Neural progenitor cell (in vitro differentiated cells): ENCODE measurements at regions not wholly inside any gene's neighbourhood (a gene's known extent, or its start where the extent isn't known, plus 50 kb on each side); places are given as distances from the start of the nearest gene placed in this dataset.

ENCODE experiments used
- DNase-seq: peaks from one replicate; pipeline ENCODE4 v3.0.0-alpha.2; 2016; ENCODE audit warnings: low spot score
- H2AFZ ChIP-seq: fragments of 200-600 bp; sonication (generic); replicated peaks from 2 replicates; pipeline ENCODE4 v1.6.1; 2016; ENCODE audit warnings: antibody characterized with exemption
- H3F3A ChIP-seq: fragments of 200-600 bp; sonication (generic); 2 replicates; pipeline ENCODE4 v1.6.1; 2016; ENCODE audit warnings: antibody characterized with exemption, low read depth
- H3K27ac ChIP-seq: fragments of 200-600 bp; sonication (generic); 2 replicates; pipeline ENCODE4 v1.5.1; 2016; ENCODE audit warnings: mild to moderate bottlenecking
- H3K27me3 ChIP-seq: fragments of 200-600 bp; sonication (generic); 2 replicates; pipeline ENCODE4 v1.6.1; 2016; ENCODE audit warnings: mild to moderate bottlenecking, moderate library complexity
- H3K36me3 ChIP-seq: fragments of 200-600 bp; sonication (generic); 2 replicates; pipeline ENCODE4 v1.5.1; 2016
- H3K4me1 ChIP-seq: fragments of 200-600 bp; sonication (generic); 2 replicates; pipeline ENCODE4 v1.6.1; 2016; ENCODE audit warnings: mixed run types
- H3K4me2 ChIP-seq: fragments of 200-600 bp; sonication (generic); 2 replicates; pipeline ENCODE4 v1.6.1; 2016
- H3K4me3 ChIP-seq: fragments of 200-600 bp; sonication (generic); 2 replicates; pipeline ENCODE4 v1.5.1; 2016
- H3K79me2 ChIP-seq: fragments of 200-600 bp; sonication (generic); 2 replicates; pipeline ENCODE4 v1.6.1; 2016; ENCODE audit warnings: low read depth
- H3K9ac ChIP-seq: fragments of 200-600 bp; sonication (generic); 2 replicates; pipeline ENCODE4 v1.6.1; 2016
- H3K9me3 ChIP-seq: fragments of 200-600 bp; sonication (generic); 2 replicates; pipeline ENCODE4 v1.5.1; 2016; ENCODE audit warnings: low read depth
- H4K20me1 ChIP-seq: fragments of 200-600 bp; sonication (generic); 2 replicates; pipeline ENCODE4 v1.6.1; 2016; ENCODE audit warnings: low read depth
- H3K27ac Mint-ChIP-seq: 3 replicates; pipeline ENCODE4 v1.8.0; 2021; ENCODE audit warnings: mixed read lengths
- H3K27me3 Mint-ChIP-seq: 2 replicates; pipeline ENCODE4 v1.8.0; 2022; ENCODE audit warnings: low read depth, mild to moderate bottlenecking, inconsistent platforms, moderate library complexity, mixed read lengths; ENCODE audit not compliant: insufficient read depth
- H3K36me3 Mint-ChIP-seq: 3 replicates; pipeline ENCODE4 v1.8.0; 2021; ENCODE audit warnings: mixed read lengths
- H3K4me1 Mint-ChIP-seq: 3 replicates; pipeline ENCODE4 v1.8.0; 2021; ENCODE audit warnings: mixed read lengths
- H3K4me3 Mint-ChIP-seq: 3 replicates; pipeline ENCODE4 v1.8.0; 2021; ENCODE audit warnings: mild to moderate bottlenecking, moderate library complexity, mixed read lengths
- H3K9me3 Mint-ChIP-seq: 3 replicates; pipeline ENCODE4 v1.8.0; 2020; ENCODE audit warnings: mixed read lengths
- EZH2 ChIP-seq: fragments of 200-600 bp; sonication (generic); IDR thresholded peaks from 2 replicates; pipeline ENCODE4 v1.6.1; 2017; ENCODE audit warnings: antibody characterized with exemption, mild to moderate bottlenecking, moderate library complexity
- EZH2phosphoT487 ChIP-seq: fragments of 200-600 bp; sonication (generic); IDR thresholded peaks from 2 replicates; pipeline ENCODE4 v1.6.1; 2017; ENCODE audit warnings: antibody characterized with exemption
- TF ChIP-seq, protein P1 (sequence below): fragments of 200-600 bp; sonication (generic); IDR thresholded peaks from 2 replicates; pipeline ENCODE4 v1.5.1; 2017; ENCODE audit warnings: antibody characterized with exemption, mild to moderate bottlenecking

DNA sequence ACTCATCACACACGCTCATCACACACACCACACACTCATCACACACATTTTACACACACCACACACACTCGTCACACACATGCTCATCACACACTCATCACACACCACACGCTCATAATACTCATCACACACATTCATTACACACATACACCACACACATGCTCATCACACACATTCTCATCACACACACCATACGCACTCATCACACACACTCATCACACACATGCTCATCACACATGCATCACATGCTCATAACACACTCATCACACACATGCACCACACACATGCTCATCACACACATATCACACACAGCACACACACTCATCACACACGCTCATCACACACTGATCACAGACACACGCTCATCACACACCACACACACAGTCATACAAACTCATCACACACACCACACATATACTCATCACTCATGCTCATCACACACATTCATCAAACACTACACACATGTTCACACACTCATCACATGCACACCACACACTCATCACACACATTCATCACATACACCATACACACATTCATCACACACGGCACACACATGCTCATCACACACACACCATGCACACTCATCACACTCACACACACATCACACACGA, 247.1 kb upstream of the SGCG start:
- H3K9me3 Mint-ChIP-seq, result peaks cover 7% of the 10 kb centered on the region
- H2AFZ ChIP-seq, result no peak overlapping the region
- H3K36me3 Mint-ChIP-seq, result no peaks in the 10 kb centered on the region
- H3K9ac ChIP-seq, result no peak overlapping the region
- H3K4me3 ChIP-seq, result no peak overlapping the region
- H3K27ac ChIP-seq, result no peak overlapping the region
- no peaks in the 10 kb centered on the region for H4K20me1 ChIP-seq
- no peak for DNase-seq
- no peaks in the 10 kb centered on the region for H3K79me2 ChIP-seq
- H3K9me3 ChIP-seq, result no peaks in the 10 kb centered on the region
- no peak overlapping the region for H3K4me2 ChIP-seq
- no peaks in the 10 kb centered on the region for H3K27me3 Mint-ChIP-seq
- no peak for TF ChIP-seq EZH2phosphoT487
- TF ChIP-seq, protein P1, sequence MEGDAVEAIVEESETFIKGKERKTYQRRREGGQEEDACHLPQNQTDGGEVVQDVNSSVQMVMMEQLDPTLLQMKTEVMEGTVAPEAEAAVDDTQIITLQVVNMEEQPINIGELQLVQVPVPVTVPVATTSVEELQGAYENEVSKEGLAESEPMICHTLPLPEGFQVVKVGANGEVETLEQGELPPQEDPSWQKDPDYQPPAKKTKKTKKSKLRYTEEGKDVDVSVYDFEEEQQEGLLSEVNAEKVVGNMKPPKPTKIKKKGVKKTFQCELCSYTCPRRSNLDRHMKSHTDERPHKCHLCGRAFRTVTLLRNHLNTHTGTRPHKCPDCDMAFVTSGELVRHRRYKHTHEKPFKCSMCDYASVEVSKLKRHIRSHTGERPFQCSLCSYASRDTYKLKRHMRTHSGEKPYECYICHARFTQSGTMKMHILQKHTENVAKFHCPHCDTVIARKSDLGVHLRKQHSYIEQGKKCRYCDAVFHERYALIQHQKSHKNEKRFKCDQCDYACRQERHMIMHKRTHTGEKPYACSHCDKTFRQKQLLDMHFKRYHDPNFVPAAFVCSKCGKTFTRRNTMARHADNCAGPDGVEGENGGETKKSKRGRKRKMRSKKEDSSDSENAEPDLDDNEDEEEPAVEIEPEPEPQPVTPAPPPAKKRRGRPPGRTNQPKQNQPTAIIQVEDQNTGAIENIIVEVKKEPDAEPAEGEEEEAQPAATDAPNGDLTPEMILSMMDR, result no peak
- TF ChIP-seq EZH2, result no peak
- H3K36me3 ChIP-seq, result no peaks in the 10 kb centered on the region
- no peak overlapping the region for H3K27ac Mint-ChIP-seq
- no peaks in the 10 kb centered on the region for H3K4me1 ChIP-seq
- no peaks in the 10 kb centered on the region for H3F3A ChIP-seq
- H3K27me3 ChIP-seq, result no peaks in the 10 kb centered on the region
- no peak overlapping the region for H3K4me3 Mint-ChIP-seq
- H3K4me1 Mint-ChIP-seq, result no peaks in the 10 kb centered on the region

DNA sequence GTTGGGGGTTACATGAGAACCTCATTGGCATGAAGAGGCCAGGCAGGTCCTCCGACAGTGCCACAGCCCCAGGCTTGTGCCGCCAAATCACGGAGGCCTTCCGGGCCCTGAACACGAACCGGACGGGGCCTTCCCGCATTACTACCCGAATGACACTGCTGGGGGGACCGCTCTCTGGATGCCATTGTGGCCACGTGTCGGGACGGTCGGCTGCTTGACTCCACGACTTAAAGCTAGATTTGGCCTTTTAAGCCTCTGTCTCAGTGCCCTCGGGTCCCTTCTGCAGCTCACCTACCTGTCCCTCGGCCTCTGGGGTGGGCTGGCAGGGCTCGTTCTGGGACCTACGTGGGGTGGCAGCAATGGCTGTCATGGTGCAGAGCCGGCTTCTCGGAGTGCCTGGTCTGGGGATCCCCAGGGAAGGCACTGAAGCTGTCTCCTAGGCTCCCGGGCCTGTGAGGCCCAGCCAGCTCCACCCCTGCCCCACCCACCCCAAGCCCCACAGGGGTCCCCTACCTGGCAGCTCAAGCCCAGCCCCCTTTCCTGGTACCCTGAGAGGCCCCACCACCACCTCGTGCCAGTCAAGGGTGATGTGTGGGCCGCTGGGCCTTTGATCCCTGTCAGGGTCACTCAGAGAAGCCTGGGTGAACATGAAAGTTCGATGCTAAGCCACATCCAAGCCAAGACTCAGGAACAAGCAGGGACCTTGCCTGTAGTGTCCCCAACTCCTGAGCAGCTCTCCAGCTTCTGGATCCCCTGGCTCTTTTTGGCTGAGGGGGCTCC, 245.8 kb upstream of the SGCG start:
- peaks cover 10% of the 10 kb centered on the region for H3K9me3 Mint-ChIP-seq
- H3K27ac Mint-ChIP-seq, result no peak overlapping the region
- H3K4me2 ChIP-seq, result no peak overlapping the region
- H3K4me1 ChIP-seq, result no peaks in the 10 kb centered on the region
- H3K9ac ChIP-seq, result no peak overlapping the region
- no peaks in the 10 kb centered on the region for H3K4me1 Mint-ChIP-seq
- TF ChIP-seq, protein P1, result no peak
- TF ChIP-seq EZH2phosphoT487, result no peak
- no peak for TF ChIP-seq EZH2
- peaks cover 3% of the 10 kb centered on the region for H3K27me3 Mint-ChIP-seq
- H3K27ac ChIP-seq, result no peak overlapping the region
- no peak for DNase-seq
- no peaks in the 10 kb centered on the region for H3F3A ChIP-seq
- no peak overlapping the region for H3K4me3 ChIP-seq
- no peaks in the 10 kb centered on the region for H3K27me3 ChIP-seq
- H2AFZ ChIP-seq, result no peak overlapping the region
- H4K20me1 ChIP-seq, result no peaks in the 10 kb centered on the region
- H3K36me3 Mint-ChIP-seq, result no peaks in the 10 kb centered on the region
- H3K79me2 ChIP-seq, result no peaks in the 10 kb centered on the region
- H3K36me3 ChIP-seq, result no peaks in the 10 kb centered on the region
- no peaks in the 10 kb centered on the region for H3K9me3 ChIP-seq
- no peak overlapping the region for H3K4me3 Mint-ChIP-seq

DNA sequence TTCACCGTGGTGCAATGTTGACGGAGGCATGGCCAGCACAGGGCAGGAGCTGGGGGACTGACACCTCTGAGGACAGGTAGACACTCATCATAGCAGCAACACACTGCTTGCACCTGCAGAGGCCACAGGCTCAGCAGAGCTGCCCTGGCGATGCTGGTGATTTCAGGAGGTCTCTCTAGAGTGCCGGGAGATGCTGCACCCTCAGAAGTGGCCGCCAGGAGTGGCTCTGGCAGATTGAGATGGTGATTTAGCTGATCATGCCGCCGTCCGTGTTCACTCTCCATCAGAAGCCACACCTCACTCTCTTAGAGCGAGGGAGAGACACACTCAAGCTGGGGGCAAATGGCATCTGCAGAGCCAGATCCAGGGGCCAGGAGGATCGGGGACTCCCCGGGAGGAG, 244.6 kb upstream of the SGCG start:
- no peak overlapping the region for H3K27ac Mint-ChIP-seq
- H4K20me1 ChIP-seq, result no peaks in the 10 kb centered on the region
- H3K27me3 ChIP-seq, result no peaks in the 10 kb centered on the region
- TF ChIP-seq, protein P1, result no peak
- TF ChIP-seq EZH2 (no peak), EZH2phosphoT487 (no peak)
- H3K4me2 ChIP-seq, result no peak overlapping the region
- H3K4me3 ChIP-seq, result no peak overlapping the region
- H3K27me3 Mint-ChIP-seq, result peaks cover 3% of the 10 kb centered on the region
- H3K36me3 ChIP-seq, result no peaks in the 10 kb centered on the region
- H3K36me3 Mint-ChIP-seq, result no peaks in the 10 kb centered on the region
- no peak overlapping the region for H3K27ac ChIP-seq
- no peak overlapping the region for H3K9ac ChIP-seq
- no peaks in the 10 kb centered on the region for H3K9me3 ChIP-seq
- no peak overlapping the region for H2AFZ ChIP-seq
- H3K4me1 ChIP-seq, result no peaks in the 10 kb centered on the region
- H3K4me3 Mint-ChIP-seq, result no peak overlapping the region
- no peaks in the 10 kb centered on the region for H3K4me1 Mint-ChIP-seq
- H3F3A ChIP-seq, result no peaks in the 10 kb centered on the region
- no peak for DNase-seq
- no peaks in the 10 kb centered on the region for H3K79me2 ChIP-seq
- H3K9me3 Mint-ChIP-seq, result peaks cover 10% of the 10 kb centered on the region
